ENCODE measurements at regions not wholly inside any gene's neighbourhood (a gene's known extent, or its start where the extent isn't known, plus 50 kb on each side); places are given as distances from the start of the nearest gene placed in this dataset.
"Not testable (repeated sequence)": the region's sequence is repeated elsewhere in the genome, so short reads cannot be mapped to it uniquely, and the experiment has no call there.

GRCh38 chr11:115627666-115628460 lies 123.6 kb upstream of the CADM1 start:
- DNase-seq (ENCODE audit: low spot score): no peak

GRCh38 chr11:115627071-115627470 lies 122.9 kb upstream of the CADM1 start:
- no peak for DNase-seq (ENCODE audit: low spot score)

GRCh38 chr11:115626414-115626813 lies 122.2 kb upstream of the CADM1 start:
- DNase-seq (ENCODE audit: low spot score): no peak

GRCh38 chr11:115625502-115625901 lies 121.3 kb upstream of the CADM1 start:
- DNase-seq (ENCODE audit: low spot score): no peak

- DNase-seq (ENCODE audit: low spot score): no peak
Measured at GRCh38 chr11:115624065-115624464, 119.8 kb upstream of the CADM1 start.

- DNase-seq (ENCODE audit: low spot score): no peak
Measured at GRCh38 chr11:115623021-115623451, 118.8 kb upstream of the CADM1 start.

GRCh38 chr11:115618428-115618827 lies 114.2 kb upstream of the CADM1 start:
- DNase-seq (ENCODE audit: low spot score): no peak

GRCh38 chr11:115617767-115618166 lies 113.6 kb upstream of the CADM1 start:
- DNase-seq (ENCODE audit: low spot score): no peak

DNA sequence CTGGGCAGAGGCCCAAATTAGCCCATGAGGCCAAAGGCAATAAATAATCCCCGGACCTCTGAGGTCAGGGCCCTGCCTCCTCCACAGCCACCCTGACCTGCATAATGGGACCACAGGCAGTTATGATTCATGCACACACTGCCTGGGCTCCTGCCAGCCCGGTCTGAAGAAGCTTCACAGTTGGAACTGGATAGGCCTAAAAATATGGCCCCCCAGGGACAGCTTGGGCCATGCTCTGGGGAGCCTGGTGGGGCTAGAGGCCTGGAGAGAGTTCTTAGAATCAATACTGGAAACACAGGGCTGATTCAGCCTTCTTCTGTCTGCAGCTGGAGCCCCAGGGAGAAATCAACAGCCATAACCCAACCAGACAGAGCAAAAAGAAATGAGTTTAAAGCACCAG lies 112.8 kb upstream of the CADM1 start:
- no peak for DNase-seq (ENCODE audit: low spot score)

DNA sequence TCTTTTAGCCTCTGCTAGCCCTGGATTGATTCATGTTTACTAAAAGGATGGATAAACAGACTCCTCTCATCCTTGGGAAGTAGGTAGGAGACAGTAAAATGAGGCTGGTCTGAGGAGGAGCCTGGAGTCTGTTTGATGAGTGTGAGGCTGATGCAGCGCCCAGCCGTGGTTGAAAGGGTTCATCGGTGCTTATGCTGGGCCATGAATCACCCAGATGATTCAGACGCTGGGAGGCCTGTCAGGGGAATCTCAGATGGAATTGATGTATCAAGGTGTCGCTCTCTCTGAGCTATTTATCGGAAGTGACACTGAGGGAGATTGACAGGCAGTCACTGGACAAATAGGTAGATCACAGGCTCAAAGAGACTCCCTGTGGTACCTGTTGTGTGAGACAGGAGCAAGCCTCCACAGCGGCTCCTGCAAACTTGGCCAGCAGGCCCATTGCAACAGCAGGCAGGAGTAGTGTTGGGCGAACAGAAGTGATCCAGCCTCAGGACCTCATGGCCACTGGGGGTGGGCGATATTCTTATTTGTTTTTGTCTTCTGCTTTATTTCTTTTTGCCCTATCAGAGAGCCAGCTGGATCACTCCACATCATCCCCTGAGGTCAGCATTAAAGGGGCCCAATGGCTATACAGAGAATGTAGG lies 109.9 kb upstream of the CADM1 start:
- DNase-seq (ENCODE audit: low spot score): no peak

GRCh38 chr11:115613004-115613403 lies 108.8 kb upstream of the CADM1 start:
- no peak for DNase-seq (ENCODE audit: low spot score)

DNA sequence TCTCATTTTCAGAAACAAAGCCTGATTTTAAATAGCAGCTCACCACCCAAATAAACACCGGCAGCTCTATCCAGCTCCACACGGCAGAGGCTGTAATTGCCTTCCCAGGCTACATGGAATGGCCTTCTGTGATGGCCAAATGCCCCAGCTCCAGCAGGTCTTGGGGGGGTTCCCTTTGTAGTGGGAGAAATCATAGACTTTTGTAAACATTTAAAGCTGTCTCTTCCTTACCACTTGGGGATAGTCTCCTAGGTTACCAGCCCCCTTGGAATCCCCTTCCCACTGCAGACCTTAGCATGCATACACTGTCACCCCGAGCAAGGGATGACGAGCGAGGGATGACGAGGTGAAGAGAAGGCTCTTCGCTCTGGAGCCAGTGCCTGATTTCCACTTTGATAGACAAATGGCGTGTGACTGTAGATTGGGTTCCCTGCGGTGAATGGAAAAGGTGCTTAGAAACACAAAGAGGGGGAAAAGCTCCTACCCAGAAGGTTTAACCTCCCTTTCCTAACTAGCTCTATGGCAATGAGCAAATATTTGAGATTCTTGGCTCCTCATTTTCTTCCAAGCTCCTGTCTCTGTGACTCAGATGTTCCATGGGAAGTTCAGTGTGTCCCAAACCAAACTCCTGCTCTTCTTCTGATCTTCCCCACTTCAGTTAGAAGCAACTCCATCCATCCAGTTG lies 108.0 kb upstream of the CADM1 start:
- DNase-seq (ENCODE audit: low spot score): no peak

- DNase-seq (ENCODE audit: low spot score): no peak
Measured at GRCh38 chr11:115611343-115611742, 107.1 kb upstream of the CADM1 start.

DNA sequence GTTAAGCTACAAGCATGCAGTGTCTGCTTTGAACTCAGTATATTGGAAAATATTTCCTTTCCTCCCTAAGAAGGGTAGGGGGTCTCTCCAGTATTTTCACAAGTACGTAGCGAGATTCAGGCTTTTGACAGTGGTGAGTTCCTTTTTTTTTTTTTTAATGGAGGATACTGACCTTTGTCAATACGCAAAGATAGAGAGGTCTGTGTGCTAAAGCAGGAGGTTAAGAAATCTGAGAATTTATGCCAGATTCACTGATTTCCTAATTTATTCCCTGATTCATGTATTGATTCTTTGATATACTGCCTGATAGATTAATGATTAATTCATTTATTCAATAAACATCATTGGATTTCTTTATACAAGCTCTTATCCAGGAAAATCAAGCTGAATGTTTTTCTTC lies 106.7 kb upstream of the CADM1 start:
- DNase-seq (ENCODE audit: low spot score): no peak

- DNase-seq (ENCODE audit: low spot score): not testable (repeated sequence)
Measured at GRCh38 chr11:115610234-115610633, 106.0 kb upstream of the CADM1 start.

- no peak for DNase-seq (ENCODE audit: low spot score)
Measured at GRCh38 chr11:115608976-115609375, 104.8 kb upstream of the CADM1 start.

GRCh38 chr11:115607621-115608221 lies 103.5 kb upstream of the CADM1 start:
- no peak for DNase-seq (ENCODE audit: low spot score)

GRCh38 chr11:115606498-115607220 lies 102.4 kb upstream of the CADM1 start:
- no peak for DNase-seq (ENCODE audit: low spot score)

- no peak for DNase-seq (ENCODE audit: low spot score)
Measured at GRCh38 chr11:115605871-115606497, 101.8 kb upstream of the CADM1 start.

GRCh38 chr11:115605397-115605796 lies 101.2 kb upstream of the CADM1 start:
- DNase-seq (ENCODE audit: low spot score): not testable (repeated sequence)

- no peak for DNase-seq (ENCODE audit: low spot score)
Measured at GRCh38 chr11:115599125-115599524, 94.9 kb upstream of the CADM1 start.
